GM21737 (cell line): ENCODE measurements at regions not wholly inside any gene's neighbourhood (a gene's known extent, or its start where the extent isn't known, plus 50 kb on each side); places are given as distances from the start of the nearest gene placed in this dataset.

Source experiments
- ATAC-seq: cut with Tn5 transposase; IDR thresholded peaks from one replicate; pipeline ENCODE4 v1.9.1; 2021; ENCODE audit warnings: mild to moderate bottlenecking, moderate library complexity; ENCODE audit not compliant: unreplicated experiment

DNA sequence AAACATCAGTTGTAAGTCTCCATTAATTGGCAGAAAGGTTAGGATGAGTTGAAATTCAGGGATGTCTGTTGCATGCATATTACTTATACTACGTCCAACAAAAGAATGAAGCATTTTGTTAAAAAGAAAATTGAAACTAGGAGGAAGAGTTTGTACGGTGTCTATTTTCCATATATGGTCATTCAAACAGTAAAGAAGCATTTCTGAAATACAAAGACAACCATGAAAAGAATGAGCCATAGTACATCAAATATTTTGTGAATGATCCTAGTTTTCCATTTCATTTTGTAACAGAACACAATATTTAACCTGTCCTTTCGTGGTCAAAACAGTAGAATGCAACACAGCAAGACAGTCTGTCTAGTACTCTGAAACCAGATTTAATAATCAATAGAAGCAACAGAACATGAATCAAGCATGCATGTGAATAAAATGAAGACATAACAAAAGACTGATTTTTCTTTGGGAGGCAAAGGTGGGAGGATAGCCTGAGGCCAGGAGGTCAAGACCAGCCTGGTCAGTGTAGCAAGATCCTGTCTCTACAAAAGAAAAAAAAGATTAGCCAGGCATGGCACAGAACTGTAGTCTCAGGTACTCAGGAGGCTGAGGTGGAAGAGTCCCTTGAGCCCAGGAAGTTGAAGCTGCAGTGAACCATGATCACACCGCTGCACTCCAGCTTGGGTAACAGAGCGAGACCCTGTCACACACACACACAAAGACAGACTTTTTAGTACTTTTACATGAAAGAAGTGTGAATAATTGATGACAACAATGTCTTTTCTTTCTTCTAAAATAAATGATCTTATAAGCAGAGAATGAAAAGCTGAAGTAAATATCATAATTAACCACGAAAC is 156.0 kb downstream of the LRIG3 start:
- no peak for ATAC-seq

DNA sequence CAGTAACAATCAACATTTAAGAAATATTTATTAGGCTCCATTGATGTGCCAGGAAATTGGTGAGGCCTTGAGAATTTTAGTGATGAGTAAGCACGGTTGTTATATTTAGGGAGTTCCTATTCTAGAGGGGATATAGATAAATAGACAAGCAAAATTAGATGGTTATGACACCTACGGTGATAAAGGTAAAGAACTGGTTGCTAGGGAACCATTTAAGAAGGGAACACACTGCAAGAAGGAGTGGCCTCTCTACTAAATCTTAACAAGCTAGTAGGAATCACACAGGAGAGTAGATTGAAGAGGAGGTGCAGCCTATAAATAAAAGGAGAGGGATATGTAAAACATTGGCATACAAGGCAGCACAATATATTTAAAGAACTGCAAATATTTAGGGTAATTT is 155.2 kb downstream of the LRIG3 start:
- ATAC-seq = no peak

DNA sequence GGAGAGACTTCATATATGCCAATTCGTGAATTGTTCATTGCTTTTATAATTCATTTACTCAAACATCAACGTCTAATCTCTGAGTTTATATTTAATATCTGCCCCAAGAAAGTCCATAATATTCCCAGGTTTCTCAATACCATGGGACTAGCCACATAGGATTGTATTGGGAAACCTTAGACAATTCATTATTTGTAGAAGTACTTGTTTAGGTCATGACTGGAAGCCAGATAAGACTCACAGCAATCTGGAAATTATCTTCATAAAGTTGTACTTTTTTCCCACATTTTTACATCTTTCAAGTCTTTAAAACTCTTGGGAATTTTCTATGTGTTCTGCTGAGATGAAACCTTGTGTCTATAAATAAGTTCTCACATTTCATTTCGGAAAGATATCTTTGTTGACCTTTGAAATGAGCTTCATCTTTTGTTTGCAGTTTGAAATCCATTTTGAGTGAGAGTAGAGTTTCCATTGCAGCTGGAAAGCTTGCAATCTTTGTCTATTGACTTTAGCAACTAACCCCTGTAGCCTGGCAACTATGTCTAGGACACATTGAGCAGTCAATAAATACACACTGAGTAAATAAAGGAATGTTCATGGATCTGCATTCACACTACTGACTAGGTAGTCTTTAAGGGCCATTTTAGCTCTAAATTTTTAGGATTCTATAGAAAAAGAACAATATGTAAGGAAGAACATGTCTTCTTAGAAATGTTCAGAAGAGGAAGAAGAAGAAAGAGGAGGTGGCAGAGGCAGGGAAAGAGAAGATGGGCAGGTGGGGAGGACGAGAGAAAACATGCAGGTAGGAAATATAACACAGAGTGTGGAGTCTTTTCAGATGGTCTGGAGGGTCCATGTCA is 154.4 kb downstream of the LRIG3 start:
- ATAC-seq = no peak

DNA sequence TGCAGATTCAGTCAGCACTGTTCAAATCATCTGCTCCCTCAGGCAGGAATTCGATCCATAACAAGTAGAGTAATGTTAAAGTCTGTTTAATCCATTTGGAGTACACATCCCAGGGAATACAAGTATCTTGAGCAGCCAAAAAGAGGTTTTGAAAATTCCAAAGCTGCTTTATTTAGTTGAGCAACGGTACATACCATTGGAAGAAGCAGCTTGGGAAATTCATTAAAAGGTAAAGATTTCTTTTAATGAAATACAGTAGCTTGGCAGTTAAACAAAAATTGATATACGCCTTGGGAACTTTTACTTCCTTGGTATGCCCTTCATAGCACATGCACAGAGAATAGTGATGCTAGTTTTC is 153.8 kb downstream of the LRIG3 start:
- no peak for ATAC-seq

DNA sequence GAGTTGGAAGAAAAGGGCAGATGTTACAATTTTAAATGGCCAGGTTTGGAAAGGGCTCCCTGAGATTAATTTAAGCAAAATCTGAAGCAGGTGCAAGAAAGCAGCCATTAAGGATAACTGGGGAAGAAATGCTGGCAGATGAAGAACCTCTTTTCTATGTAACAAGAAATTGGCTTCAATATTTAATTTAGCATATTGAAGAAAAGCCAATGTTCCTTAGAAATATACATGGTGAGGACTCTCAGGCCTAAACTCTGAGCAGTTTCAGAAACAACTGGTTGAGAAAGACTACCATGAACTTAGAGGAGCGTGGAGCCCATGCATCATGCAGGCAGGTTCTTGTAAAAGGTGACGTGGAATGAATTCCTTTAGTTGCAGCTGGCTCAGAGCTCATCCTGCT is 152.8 kb downstream of the LRIG3 start:
- ATAC-seq = no peak

DNA sequence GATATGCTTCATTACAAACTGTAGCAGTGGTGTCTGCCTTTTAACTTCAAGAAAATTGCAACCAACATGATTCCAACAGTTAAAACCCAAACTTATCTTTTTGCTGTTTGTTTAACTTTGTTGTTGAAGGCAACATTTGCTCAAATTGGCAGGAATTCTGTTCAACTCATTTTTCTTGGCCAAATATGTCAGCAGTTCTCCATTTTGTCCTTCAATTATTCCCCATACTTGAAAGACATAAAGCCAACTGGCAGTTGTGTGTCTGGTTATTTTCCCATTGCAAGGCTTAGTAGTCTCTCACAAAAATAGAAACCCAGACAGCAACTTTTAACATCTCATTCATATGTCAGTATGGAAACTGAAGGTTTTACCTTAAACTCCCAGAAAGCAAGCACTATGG is 146.3 kb downstream of the LRIG3 start:
- ATAC-seq = no peak

DNA sequence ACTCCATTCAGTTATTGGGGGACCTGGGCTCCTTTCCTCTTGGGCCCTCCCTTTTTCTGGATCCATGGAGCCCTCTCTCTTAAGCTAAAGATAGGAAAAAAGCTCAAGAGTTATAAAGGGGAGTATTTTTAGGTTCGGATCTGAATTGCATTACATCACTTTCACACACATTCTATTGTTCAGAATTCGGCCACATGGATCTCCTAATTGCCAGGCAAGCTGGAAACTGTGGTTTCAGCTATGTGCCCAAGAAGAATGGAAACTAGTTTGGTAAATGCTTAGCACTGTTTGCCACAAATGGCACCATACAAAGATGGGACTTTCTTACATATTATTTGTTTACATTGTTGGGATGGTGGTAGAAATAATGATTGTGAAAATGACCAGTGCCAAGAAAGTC is 145.6 kb downstream of the LRIG3 start:
- no peak for ATAC-seq

DNA sequence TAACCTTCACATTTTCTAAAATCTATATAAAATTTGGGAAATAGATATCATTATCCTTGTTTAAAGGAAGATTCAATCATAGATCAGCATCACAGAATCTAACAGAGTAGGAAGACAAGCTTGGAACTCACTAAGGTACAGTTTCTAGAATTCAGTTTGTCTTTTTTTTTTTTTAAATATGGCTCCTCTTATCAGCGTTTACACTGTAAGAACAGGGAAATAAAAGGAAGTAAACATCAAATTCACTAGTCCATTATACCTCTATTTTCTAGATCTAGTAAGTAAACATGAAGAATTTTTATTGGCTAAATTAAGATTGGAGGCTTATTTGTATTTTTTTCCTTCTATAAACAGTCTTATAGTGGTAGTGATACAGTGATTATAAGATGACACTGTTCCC is 144.9 kb downstream of the LRIG3 start:
- no peak for ATAC-seq

DNA sequence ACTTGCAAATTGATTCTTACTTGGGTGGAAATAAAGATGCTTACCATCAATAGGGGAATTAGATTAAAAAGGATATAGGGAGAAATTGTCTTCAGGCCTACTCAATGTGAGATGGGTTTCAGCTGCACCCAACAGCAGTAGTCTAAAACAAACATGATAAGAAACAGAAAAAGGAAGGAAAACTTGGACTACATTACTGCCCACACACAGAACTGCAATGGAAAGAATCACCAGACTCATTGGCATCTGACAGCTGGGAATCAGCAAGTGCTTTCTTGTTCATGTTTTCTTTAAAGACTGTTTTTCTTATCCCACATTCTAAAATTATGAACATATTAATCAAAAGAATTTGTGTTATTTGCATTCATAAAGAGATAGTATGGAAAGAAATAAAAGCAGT is 144.2 kb downstream of the LRIG3 start:
- ATAC-seq = no peak

DNA sequence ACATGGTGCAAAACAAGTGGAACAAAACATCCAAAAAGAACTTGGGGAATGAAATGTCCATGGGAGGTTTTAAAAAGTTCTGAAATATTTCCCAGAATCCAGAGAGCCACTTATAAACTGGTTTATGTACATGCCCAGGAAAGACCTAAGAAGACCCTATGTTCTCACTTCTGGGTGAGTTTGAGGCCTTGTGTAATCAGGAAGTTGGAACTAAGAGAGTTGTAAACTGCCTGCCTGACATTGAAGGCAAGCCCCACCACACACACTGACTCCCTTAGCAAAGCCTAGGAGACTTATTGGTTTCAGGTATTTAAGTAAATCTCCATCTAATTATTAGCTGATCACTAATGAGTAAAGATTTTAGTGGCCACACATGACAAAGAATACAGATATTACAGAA is 142.5 kb downstream of the LRIG3 start:
- ATAC-seq = no peak

DNA sequence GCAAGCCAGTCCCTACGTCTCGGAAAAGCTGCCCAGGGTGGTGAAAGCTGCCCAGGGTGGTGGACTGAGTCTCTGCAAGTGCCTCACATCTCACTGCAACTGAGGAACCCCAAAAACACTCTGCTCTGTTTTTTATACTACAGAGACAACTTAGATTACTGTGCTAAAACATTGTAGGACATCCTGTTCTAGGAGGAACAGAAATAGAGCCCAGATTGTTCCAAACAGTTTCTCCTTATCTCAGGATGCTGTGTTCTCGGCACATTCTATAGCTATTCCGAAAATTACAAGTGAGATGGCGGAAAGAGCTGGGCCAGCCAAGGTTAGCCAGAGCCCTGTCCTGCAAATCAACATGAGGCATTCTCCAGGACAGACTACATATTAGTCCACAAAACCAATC is 138.7 kb downstream of the LRIG3 start:
- ATAC-seq = no peak

DNA sequence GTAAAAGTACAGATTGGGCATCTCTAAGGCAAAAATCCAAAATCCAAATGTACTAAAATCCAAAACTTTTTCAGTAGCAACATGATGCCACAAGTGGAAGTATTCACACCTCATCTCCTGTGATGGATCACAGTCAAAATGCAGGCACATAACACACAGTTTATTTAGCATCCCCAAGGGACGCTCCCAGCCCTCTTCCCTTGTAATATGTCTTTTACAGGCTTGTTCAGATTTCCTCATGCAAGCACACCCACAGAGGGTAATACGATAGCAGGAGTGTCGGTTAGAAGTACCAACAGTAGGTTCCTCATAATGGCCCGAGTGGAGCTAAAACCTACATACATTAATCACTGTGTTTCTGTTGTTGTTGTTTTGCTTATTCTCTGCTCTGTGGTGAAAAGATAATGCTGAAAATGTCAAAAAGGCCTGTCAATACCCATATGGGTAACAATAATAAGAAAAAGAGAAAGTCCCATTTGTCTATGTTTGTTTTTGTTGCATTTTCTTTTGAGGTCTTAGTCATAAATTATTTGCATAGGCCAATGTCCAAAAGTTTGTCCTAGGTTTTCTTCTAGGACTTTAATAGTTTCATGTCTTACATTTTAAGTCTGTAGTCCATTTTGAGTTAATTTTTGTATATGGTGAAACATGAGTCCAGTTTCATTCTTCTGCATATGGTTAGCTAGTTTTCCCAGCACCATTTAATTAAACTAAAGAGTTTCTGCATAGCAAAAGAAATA is 133.1 kb downstream of the LRIG3 start:
- no peak for ATAC-seq

DNA sequence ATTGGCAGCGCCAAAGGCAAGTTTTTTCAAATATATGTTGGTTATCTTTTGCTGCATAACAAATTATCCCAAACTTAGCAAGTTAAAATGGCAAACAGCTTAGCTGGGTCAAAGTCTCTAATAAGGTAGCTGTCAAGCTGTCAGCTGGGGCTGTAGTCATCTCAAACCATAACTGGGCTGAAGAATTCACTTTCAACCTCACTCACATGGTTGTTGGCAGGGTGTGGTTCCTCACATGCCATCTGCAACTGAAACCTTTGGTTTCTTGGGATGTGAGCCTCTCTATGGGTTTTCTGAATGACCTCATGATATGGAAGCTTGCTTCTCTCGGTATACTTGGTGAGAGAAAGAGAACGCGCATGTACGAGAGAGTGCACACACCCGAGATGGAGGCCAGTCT is 125.4 kb downstream of the LRIG3 start:
- no peak for ATAC-seq

DNA sequence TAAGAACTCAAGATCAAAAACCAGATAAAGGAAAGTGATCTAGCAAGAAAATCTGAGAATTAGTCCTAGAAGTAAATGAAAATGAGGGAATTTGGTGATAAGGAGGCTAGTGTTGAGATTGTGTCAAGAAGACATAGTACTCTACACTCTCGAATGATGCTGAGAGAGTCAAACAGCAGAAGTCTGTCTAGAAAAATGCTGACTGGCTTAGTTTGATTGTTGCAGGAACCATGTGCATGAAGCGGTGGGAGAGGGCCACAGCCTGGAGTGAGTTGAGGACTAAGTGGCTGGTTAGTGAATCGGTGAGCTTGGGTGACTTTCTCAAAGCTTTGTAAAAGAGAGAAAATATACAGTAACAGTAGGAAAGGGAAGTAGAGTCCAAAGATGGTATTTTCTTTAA is 124.5 kb downstream of the LRIG3 start:
- no peak for ATAC-seq

DNA sequence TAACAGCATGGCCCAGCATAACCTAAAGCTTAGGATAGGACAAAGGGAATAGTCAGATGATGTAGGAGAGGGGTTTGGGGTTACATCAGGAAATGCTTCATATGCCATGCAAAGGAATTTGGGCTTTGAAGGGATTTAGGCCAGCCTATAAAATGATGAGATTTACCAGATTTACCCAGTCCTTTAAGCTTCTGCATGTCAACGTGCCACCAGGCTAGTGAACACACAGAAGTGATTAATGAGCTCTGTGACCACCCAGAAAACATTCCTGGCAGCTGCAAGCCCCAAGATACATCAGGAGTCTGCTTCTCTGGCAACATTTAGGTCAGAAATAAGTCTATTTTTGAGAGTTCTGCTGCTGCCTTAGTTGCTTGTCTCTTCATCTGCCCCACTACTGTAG is 118.3 kb downstream of the LRIG3 start:
- no peak for ATAC-seq

DNA sequence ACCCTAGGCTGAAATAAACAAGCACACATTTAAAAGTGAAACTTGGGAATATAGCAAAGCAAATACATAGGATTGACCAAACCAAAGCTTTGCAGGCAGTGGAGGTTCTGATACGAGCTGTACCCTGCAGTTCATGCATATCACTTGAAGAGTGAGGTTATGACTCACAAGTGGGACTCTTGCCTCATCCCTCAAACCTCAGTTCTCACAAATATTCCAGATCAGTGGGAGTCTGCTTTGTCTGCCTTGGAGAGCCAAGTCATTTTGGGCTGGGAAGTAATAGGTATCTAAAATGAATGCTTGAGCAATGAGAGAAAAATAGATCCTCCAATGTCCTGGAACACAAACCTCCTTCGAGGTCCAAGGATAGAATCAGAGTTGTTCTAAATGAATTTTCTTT is 116.4 kb downstream of the LRIG3 start:
- no peak for ATAC-seq

DNA sequence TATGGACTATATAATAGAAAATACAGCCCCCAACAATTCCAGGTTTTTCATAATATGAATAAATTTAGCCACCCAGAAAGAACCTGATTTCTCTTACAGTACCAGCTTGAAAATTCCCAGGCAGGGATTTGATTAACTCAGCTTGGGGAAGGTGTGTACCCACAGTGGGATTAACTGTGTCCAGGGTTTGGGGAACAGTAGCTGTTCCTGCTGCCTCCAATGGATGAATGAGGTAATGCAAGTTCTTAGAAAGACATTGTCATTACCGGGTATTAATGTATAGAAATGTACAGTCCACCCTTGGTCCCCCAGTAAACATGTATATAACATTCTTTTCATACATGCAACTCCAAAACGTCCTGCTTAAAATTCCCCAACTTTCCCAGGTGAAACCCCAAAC is 115.6 kb downstream of the LRIG3 start:
- ATAC-seq = no peak

DNA sequence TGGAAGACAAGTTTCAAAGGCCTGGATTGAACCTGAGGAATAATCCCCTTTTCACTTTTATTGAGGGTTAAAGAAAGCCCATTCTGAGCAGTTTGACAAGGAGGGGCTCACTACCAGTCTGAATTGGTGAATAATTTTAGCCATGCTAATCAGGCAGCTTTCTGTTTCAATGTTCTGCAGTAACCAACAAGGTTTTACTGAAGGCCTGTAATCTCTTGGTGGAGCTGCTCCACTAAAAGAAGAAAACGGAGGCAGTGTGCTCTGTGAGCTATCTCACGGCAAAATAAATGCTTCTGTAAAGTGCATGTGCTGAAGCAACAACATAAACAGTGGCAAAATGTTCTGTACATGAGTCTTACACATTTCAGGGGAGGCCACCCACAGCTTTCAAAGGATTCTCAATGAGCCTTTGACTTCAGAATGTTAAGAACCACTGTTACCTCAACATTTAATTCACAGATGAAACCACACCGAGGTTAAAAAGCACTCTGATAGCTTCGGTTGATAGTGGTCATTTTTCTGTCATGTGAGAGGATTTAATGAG is 111.2 kb downstream of the LRIG3 start:
- no peak for ATAC-seq

DNA sequence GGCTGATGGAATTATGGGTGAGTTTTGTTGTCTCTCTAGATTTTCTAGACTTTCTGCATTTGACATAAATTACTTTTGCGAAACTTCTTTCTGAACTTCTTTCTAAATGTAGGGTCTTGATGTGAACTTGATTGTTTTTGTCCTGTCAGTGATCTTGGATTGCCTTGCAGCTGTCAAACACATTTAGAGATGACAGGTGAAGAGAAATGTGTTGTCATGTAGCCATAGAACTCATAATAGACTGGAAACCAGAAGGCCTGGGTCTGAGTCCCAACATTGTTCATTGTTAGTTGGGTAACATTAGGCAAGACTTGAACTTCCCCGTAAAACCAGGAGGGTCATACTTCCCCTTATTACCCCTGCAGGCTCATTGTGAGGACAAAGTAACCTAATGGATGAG is 109.0 kb downstream of the LRIG3 start:
- no peak for ATAC-seq

DNA sequence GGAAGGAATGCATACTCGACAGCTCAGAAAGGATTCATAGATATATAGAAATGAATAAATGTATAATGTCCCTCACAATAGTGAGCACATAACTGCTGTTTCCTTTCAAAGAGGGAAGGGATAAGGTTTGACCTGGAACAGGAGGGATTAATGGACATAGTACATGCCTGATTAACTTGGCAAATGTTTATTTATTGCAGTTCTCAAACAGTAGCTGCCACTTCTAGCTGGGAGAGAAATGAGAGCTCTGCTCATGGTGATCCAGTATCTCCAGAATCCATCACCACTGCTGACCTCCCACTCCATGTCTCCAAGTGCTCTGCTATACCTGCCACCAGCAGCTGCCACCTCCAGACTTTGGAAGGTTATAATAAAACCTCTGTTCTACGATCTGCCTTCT is 108.1 kb downstream of the LRIG3 start:
- no peak for ATAC-seq

DNA sequence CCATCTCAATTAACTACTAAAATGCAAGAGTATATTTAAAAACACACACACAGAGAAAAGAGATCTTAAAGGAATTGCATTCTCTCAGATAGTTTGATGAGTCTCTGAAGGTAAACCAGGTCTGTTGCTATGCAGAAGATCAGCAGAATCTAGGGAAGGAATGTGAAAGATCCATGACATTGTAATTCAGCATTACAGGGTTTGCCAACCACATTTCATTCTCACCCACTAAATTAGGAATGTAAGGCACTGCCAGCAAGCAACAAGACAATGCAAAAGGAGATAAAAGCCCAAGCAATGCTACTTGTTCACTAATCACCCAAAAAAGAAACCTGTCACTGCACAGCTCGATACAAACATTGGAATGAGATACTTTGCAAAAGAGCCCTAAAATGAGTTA is 106.3 kb downstream of the LRIG3 start:
- no peak for ATAC-seq
